Tibial artery (tissue), 4 donors: ENCODE measurements at regions not wholly inside any gene's neighbourhood (a gene's known extent, or its start where the extent isn't known, plus 50 kb on each side); places are given as distances from the start of the nearest gene placed in this dataset.

Experiments
- DNase-seq, 2 donors: peaks; one replicate each; pipeline ENCODE4 v3.0.0-alpha.2; 2019
- H3K27ac ChIP-seq, 2 donors: fragments of 200-600 bp; sonication (generic) in 1 of 2; 1 replicate in 1 of 2; 2 replicates in 1 of 2; pipeline ENCODE4 v1.5.1; 2018 to 2019; ENCODE audit warnings: mild to moderate bottlenecking in 1 of 2
- H3K27me3 ChIP-seq, 2 donors: fragments of 200-600 bp; sonication (generic) in 1 of 2; one replicate each; pipeline versions ENCODE4 v1.5.1 to v1.6.0; 2016 to 2019
- H3K36me3 ChIP-seq, 3 donors: fragments of 200-600 bp; sonication (generic) in 2 of 3; one replicate each; pipeline ENCODE4 v1.5.1; 2016 to 2019; ENCODE audit warnings: mild to moderate bottlenecking in 2 of 3
- H3K4me1 ChIP-seq, 4 donors: fragments of 200-600 bp; sonication (generic) in 2 of 4; 1 replicate in 3 of 4; 2 replicates in 1 of 4; pipeline ENCODE4 v1.5.1; 2016 to 2019
- H3K4me3 ChIP-seq, 2 donors: fragments of 200-600 bp; sonication (generic) in 1 of 2; 1 replicate in 1 of 2; 2 replicates in 1 of 2; pipeline ENCODE4 v1.5.1; 2018 to 2019; ENCODE audit warnings: mild to moderate bottlenecking in 2 of 2
- H3K9me3 ChIP-seq, 3 donors: fragments of 200-600 bp; sonication (generic) in 1 of 3; one replicate each; pipeline ENCODE4 v1.5.1; 2016 to 2019
- CTCF ChIP-seq, 2 experiments: fragments of 200-600 bp in 1 of 2; fragments of 450-650 bp in 1 of 2; IDR thresholded peaks; one replicate each; pipeline ENCODE4 v1.5.1; 2017 to 2019; ENCODE audit warnings: antibody characterized with exemption in 2 of 2, mild to moderate bottlenecking in 1 of 2, moderate library complexity in 1 of 2
- intact Hi-C: fragments of 100-400 bp; cut with DNase I; formaldehyde crosslinking; loops from one replicate; pipeline ENCODE4 v1.15.0; 2023; ENCODE audit warnings: low total_unique reads

GRCh38 chr4:45530498-45530897 is 593.4 kb downstream of the GABRG1 start:
- TF ChIP-seq CTCF (IDR thresholded peaks at IDR 0.05) = no peak
- Histone ChIP-seq H3K27me3 (no peaks in the 10 kb centered on the region), H3K27ac (no peak overlapping the region), H3K4me1 (no peaks in the 10 kb centered on the region), H3K4me3 (no peak overlapping the region), H3K9me3 (peaks cover 0 to 13% (median 5%) of the 10 kb centered on the region in 3 donors), H3K36me3 (no peaks in the 10 kb centered on the region)
- DNase-seq = no peak
- intact Hi-C loops = no loop called here

DNA sequence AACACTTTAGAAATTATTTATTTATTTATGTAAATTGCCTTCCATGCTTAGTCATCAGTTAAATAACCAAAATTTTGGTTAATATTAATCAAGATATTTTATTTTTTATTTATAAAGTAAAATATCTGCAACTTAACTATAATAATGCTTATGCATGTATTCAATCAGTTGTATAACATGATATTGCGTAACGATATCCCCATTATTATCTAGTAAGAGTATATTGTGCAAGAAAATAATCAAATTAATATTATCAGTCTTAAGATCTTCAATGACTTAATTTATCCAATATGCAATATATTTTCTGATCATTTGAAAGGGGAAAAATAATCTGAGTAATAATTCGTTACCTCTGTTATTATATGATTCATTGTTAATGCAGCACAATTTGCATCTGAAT is 596.7 kb downstream of the GABRG1 start:
- no peak overlapping the region for H3K27ac ChIP-seq
- DNase-seq = no peak
- intact Hi-C loops = no loop called here
- no peak for TF ChIP-seq CTCF (IDR thresholded peaks at IDR 0.05)
- peaks cover 0 to 13% (median 5%) of the 10 kb centered on the region in 3 donors for H3K9me3 ChIP-seq
- no peaks in the 10 kb centered on the region for H3K4me1 ChIP-seq
- no peaks in the 10 kb centered on the region for H3K27me3 ChIP-seq
- H3K4me3 ChIP-seq = no peak overlapping the region
- H3K36me3 ChIP-seq = no peaks in the 10 kb centered on the region

GRCh38 chr4:45518832-45519231 is 605.0 kb downstream of the GABRG1 start:
- Histone ChIP-seq H3K4me1 (no peaks in the 10 kb centered on the region), H3K36me3 (no peaks in the 10 kb centered on the region), H3K27me3 (no peaks in the 10 kb centered on the region), H3K4me3 (no peak overlapping the region), H3K9me3 (no peaks in the 10 kb centered on the region), H3K27ac (no peak overlapping the region)
- TF ChIP-seq CTCF (IDR thresholded peaks at IDR 0.05) = no peak
- intact Hi-C loops = no loop called here
- no peak for DNase-seq

- Histone ChIP-seq H3K4me3 (no peak overlapping the region), H3K27me3 (no peaks in the 10 kb centered on the region), H3K4me1 (no peaks in the 10 kb centered on the region), H3K36me3 (no peaks in the 10 kb centered on the region), H3K9me3 (no peaks in the 10 kb centered on the region), H3K27ac (no peak overlapping the region)
- intact Hi-C loops = no loop called here
- DNase-seq = no peak
- no peak for TF ChIP-seq CTCF (IDR thresholded peaks at IDR 0.05)
These were observed 621.4 kb downstream of the GABRG1 start for GRCh38 chr4:45502471-45502870.

DNA sequence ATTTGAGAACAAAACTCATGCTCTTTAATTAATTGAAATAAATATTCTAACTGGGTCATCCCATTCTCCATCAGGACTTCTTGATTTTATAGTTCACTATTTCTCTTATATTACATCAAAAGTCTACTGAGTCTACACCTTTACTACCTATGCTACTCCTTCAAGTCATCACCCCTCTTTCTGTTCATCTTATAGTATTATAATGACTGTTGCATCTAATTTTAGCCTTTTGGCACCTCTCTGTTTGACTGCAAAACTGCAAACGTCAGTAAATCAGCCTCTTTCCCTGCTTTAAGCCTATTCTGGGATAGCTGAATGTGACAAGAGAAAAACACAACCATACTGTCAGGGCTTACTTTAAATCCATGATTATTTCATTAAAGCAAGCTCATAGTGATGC is 639.1 kb downstream of the GABRG1 start:
- Histone ChIP-seq H3K4me3 (no peak overlapping the region), H3K4me1 (no peaks in the 10 kb centered on the region), H3K27ac (no peak overlapping the region), H3K9me3 (no peaks in the 10 kb centered on the region), H3K36me3 (no peaks in the 10 kb centered on the region), H3K27me3 (no peaks in the 10 kb centered on the region)
- DNase-seq = no peak
- intact Hi-C loops = no loop called here
- no peak for TF ChIP-seq CTCF (IDR thresholded peaks at IDR 0.05)

GRCh38 chr4:45482346-45482745 is 641.5 kb downstream of the GABRG1 start:
- no peak for DNase-seq
- Histone ChIP-seq H3K4me3 (no peak overlapping the region), H3K27ac (no peak overlapping the region), H3K9me3 (peaks cover 0 to 4% (median 0%) of the 10 kb centered on the region in 3 donors), H3K27me3 (no peaks in the 10 kb centered on the region), H3K4me1 (no peaks in the 10 kb centered on the region), H3K36me3 (no peaks in the 10 kb centered on the region)
- no peak for TF ChIP-seq CTCF (IDR thresholded peaks at IDR 0.05)
- intact Hi-C loops = no loop called here
